H1 (cell line): ENCODE measurements at regions not wholly inside any gene's neighbourhood (a gene's known extent, or its start where the extent isn't known, plus 50 kb on each side); places are given as distances from the start of the nearest gene placed in this dataset.

Source experiments
- CTCF ChIA-PET: fragments of 300-600 bp; sonication (Branson Sonifier 250); formaldehyde crosslinking; loops from one replicate; lab custom pipeline; 2021; ENCODE audit not compliant: partially characterized antibody; lab: Charles Lee
- POLR2A ChIA-PET: fragments of 300-600 bp; sonication (Branson Sonifier 250); formaldehyde crosslinking; loops from one replicate; lab custom pipeline; 2021; ENCODE audit warnings: inconsistent platforms; ENCODE audit not compliant: partially characterized antibody; lab: Charles Lee
- DNase-seq, 2 experiments: peaks; one replicate each; pipeline versions ENCODE4 v3.0.0 to v3.0.0-alpha.2; 2010 to 2022; ENCODE audit warnings: low spot score in 2 of 2, low read depth in 1 of 2, mixed read lengths in 1 of 2
- FAIRE-seq: peaks from 2 replicates; lab custom pipeline; 2011; peaks lifted over from hg19 to GRCh38; lab: Jason Lieb, UNC
- H2AFZ ChIP-seq: 2 replicates; pipeline ENCODE4 v1.8.1; 2012; ENCODE audit warnings: low read length, inconsistent platforms
- H2AK5ac ChIP-seq: 2 replicates; pipeline ENCODE4 v1.6.1; 2013; ENCODE audit warnings: low read depth, low read length
- H2BK120ac ChIP-seq: replicated peaks from 2 replicates; pipeline ENCODE3; 2013; ENCODE audit warnings: low read depth, low read length, inconsistent platforms
- H2BK12ac ChIP-seq: 2 replicates; pipeline ENCODE4 v1.6.1; 2013; ENCODE audit warnings: low read depth, low read length
- H2BK15ac ChIP-seq: 2 replicates; pipeline ENCODE4 v1.6.1; 2013; ENCODE audit warnings: low read length
- H2BK20ac ChIP-seq: 2 replicates; pipeline ENCODE4 v1.6.1; 2013; ENCODE audit warnings: low read length
- H2BK5ac ChIP-seq: 2 replicates; pipeline ENCODE4 v1.6.1; 2013; ENCODE audit warnings: low read depth, low read length
- H3K14ac ChIP-seq: 2 replicates; pipeline ENCODE4 v1.6.1; 2013; ENCODE audit warnings: inconsistent platforms; ENCODE audit not compliant: insufficient read length
- H3K18ac ChIP-seq: 2 replicates; pipeline ENCODE4 v1.6.1; 2013; ENCODE audit warnings: low read length; ENCODE audit errors: extremely low read depth
- H3K23ac ChIP-seq: 2 replicates; pipeline ENCODE4 v1.6.1; 2013; ENCODE audit warnings: inconsistent platforms; ENCODE audit not compliant: insufficient read length
- H3K23me2 ChIP-seq: 2 replicates; pipeline ENCODE4 v1.6.1; 2013; ENCODE audit warnings: low read depth, low read length
- H3K27ac ChIP-seq: 2 replicates; pipeline ENCODE4 v1.6.1; 2011; ENCODE audit warnings: low read depth, low read length, inconsistent platforms
- H3K27me3 ChIP-seq, 4 experiments: replicated peaks in 1 of 4; 1 replicate in 1 of 4; 2 replicates in 3 of 4; pipeline versions ENCODE4 v1.6.1 to v1.8.1; 2011 to 2013; ENCODE audit warnings: low read length in 3 of 4, mild to moderate bottlenecking in 3 of 4, inconsistent platforms in 2 of 4, mixed read lengths in 2 of 4, moderate library complexity in 1 of 4; ENCODE audit not compliant: control insufficient read depth in 3 of 4, insufficient read depth in 3 of 4; ENCODE audit errors: extremely low read depth in 1 of 4
- H3K36me3 ChIP-seq, 4 experiments: 2 replicates each; pipeline versions ENCODE4 v1.6.1 to v1.8.1; 2011 to 2013; ENCODE audit warnings: mild to moderate bottlenecking in 4 of 4, low read length in 3 of 4, moderate library complexity in 2 of 4, control low read depth in 1 of 4, inconsistent platforms in 1 of 4; ENCODE audit not compliant: insufficient read depth in 4 of 4, control insufficient read depth in 2 of 4
- H3K4ac ChIP-seq: replicated peaks from 2 replicates; pipeline ENCODE3; 2013; ENCODE audit warnings: low read length, low read depth, mixed read lengths, inconsistent platforms; ENCODE audit not compliant: insufficient read length
- H3K4me1 ChIP-seq, 4 experiments: replicated peaks in 1 of 4; 1 replicate in 1 of 4; 2 replicates in 3 of 4; pipeline versions ENCODE4 v1.6.1 to v1.8.1; 2011 to 2013; ENCODE audit warnings: low read length in 3 of 4, inconsistent platforms in 2 of 4, mixed read lengths in 1 of 4; ENCODE audit not compliant: insufficient read depth in 4 of 4, control insufficient read depth in 3 of 4
- H3K4me2 ChIP-seq, 2 experiments: 2 replicates each; pipeline versions ENCODE4 v1.6.1 to v1.8.1; 2011 to 2013; ENCODE audit warnings: low read depth in 2 of 2, low read length in 2 of 2, control low read depth in 1 of 2, inconsistent platforms in 1 of 2, mild to moderate bottlenecking in 1 of 2; ENCODE audit not compliant: insufficient read depth in 1 of 2
- H3K4me3 ChIP-seq, 4 experiments: fragments of 200-600, 300-600 bp in 1 of 4; sonication (generic), shearing (Covaris generic), sonication (Bioruptor Twin) in 1 of 4; 2 replicates each; pipeline versions ENCODE4 v1.5.1 to v1.8.1; 2011 to 2016; ENCODE audit warnings: low read length in 4 of 4, low read depth in 3 of 4, control low read depth in 2 of 4, inconsistent platforms in 2 of 4, mild to moderate bottlenecking in 2 of 4, mixed read lengths in 1 of 4, moderate library complexity in 1 of 4; ENCODE audit not compliant: insufficient read depth in 2 of 4; ENCODE audit errors: extremely low read depth in 1 of 4
- H3K56ac ChIP-seq: replicated peaks from 2 replicates; pipeline ENCODE3; 2013; ENCODE audit warnings: low read depth, mild to moderate bottlenecking, mixed read lengths, low read length, inconsistent platforms; ENCODE audit not compliant: insufficient read length
- H3K79me1 ChIP-seq: 2 replicates; pipeline ENCODE4 v1.6.1; 2013; ENCODE audit warnings: low read depth, low read length, control low read depth
- H3K79me2 ChIP-seq, 2 experiments: 2 replicates each; pipeline versions ENCODE4 v1.6.1 to v1.8.1; 2012 to 2013; ENCODE audit warnings: low read length in 2 of 2, mild to moderate bottlenecking in 2 of 2, inconsistent platforms in 1 of 2; ENCODE audit not compliant: insufficient read depth in 2 of 2, control insufficient read depth in 1 of 2
- H3K9ac ChIP-seq, 4 experiments: replicated peaks in 1 of 4; 1 replicate in 1 of 4; 2 replicates in 3 of 4; pipeline versions ENCODE4 v1.6.1 to v1.8.1; 2011 to 2013; ENCODE audit warnings: low read depth in 3 of 4, low read length in 3 of 4, control low read depth in 2 of 4, mild to moderate bottlenecking in 2 of 4, moderate library complexity in 2 of 4, inconsistent platforms in 1 of 4; ENCODE audit errors: extremely low read depth in 1 of 4
- H3K9me3 ChIP-seq, 2 experiments: 2 replicates each; pipeline versions ENCODE4 v1.6.1 to v1.8.1; 2012 to 2013; ENCODE audit warnings: mild to moderate bottlenecking in 2 of 2, moderate library complexity in 2 of 2, control low read depth in 1 of 2, inconsistent platforms in 1 of 2, low read depth in 1 of 2, low read length in 1 of 2, mixed read lengths in 1 of 2; ENCODE audit not compliant: insufficient read depth in 2 of 2
- H4K20me1 ChIP-seq, 2 experiments: replicated peaks in 1 of 2; 2 replicates each; pipeline versions ENCODE3 to v1.8.1; 2011 to 2013; ENCODE audit warnings: inconsistent platforms in 2 of 2, low read length in 2 of 2, mild to moderate bottlenecking in 1 of 2; ENCODE audit not compliant: insufficient read depth in 2 of 2, control insufficient read depth in 1 of 2
- H4K5ac ChIP-seq: 2 replicates; pipeline ENCODE4 v1.6.1; 2013; ENCODE audit warnings: low read length, low read depth, mixed read lengths, inconsistent platforms; ENCODE audit not compliant: insufficient read length
- H4K8ac ChIP-seq: 2 replicates; pipeline ENCODE4 v1.8.0; 2013; ENCODE audit warnings: mild to moderate bottlenecking, moderate library complexity, low read length, inconsistent platforms; ENCODE audit not compliant: insufficient read depth; ENCODE audit errors: extremely low read depth
- H4K91ac ChIP-seq: replicated peaks from 2 replicates; pipeline ENCODE3; 2013; ENCODE audit warnings: low read length, mixed read lengths, inconsistent platforms; ENCODE audit not compliant: insufficient read length
- CTCF ChIP-seq, 3 experiments: IDR thresholded peaks; 1 replicate in 2 of 3; 2 replicates in 1 of 3; pipeline versions ENCODE4 v1.5.1 to v1.6.1; 2011; ENCODE audit warnings: low read length in 3 of 3, mild to moderate bottlenecking in 3 of 3, inconsistent platforms in 2 of 3, low read depth in 1 of 3, moderate library complexity in 1 of 3; ENCODE audit not compliant: insufficient read depth in 1 of 3; ENCODE audit errors: control extremely low read depth in 1 of 3
- YY1 ChIP-seq: IDR thresholded peaks from 2 replicates; pipeline ENCODE4 v1.6.1; 2011; ENCODE audit warnings: low read depth, mild to moderate bottlenecking, low read length
- WGBS, 2 experiments: shearing (Covaris generic) in 1 of 2; methylation state at CpG; one replicate each; pipeline versions ENCODE4 v1.1.6 to v1.1.7; 2013 to 2015; ENCODE audit warnings: low lambda C conversion rate in 2 of 2, mixed read lengths in 2 of 2, inconsistent platforms in 1 of 2, low coverage in 1 of 2, missing lambda C conversion rate in 1 of 2; ENCODE audit not compliant: insufficient replicate concordance in 2 of 2, insufficient coverage in 1 of 2, insufficient read length in 1 of 2; ENCODE audit errors: extremely low coverage in 1 of 2, missing lambda C conversion rate in 1 of 2; 5-methylcytosine and 5-hydroxymethylcytosine counted together

- TF ChIP-seq YY1: no peak
- TF ChIP-seq CTCF (IDR thresholded peaks at IDR 0.05; ENCODE audit: control extremely low read depth in 1 of 3, insufficient read depth in 1 of 3, low read depth in 1 of 3, low read length in 3 of 3): peak in 1 of 3 experiments; percentile 1; a peak in 1 of 4 replicates
- peak in 1 of 2 experiments; percentile 47 for DNase-seq
- CTCF ChIA-PET: interaction anchor here (0.6 to 2.7 kb wide), 15 partner anchors 11 to 521 kb away, joined by 3 to 12 read pairs (median 4); no protein-coding TSS in a partner anchor
These were observed 324.5 kb downstream of the PCNX1 start for GRCh38 chr14:71231521-71232393.

More at GRCh38 chr14:71231521-71232393, 324.5 kb downstream of the PCNX1 start:
- H3K23ac ChIP-seq: no peak overlapping the region
- whole genome bisulfite sequencing, 2 experiments: 87% methylated on average over 14 of the region's 16 CpGs; no CpG with 5 or more reads in 1 of the 2 experiments
- no peak overlapping the region for H3K4me3 ChIP-seq
- no peak overlapping the region for H2BK15ac ChIP-seq
- H3K79me2 ChIP-seq: no peaks in the 10 kb centered on the region
- H3K9ac ChIP-seq: no peak overlapping the region
- no peak overlapping the region for H3K4me2 ChIP-seq
- peak overlapping the region; percentile 9; the same call in 1 of the 2 replicates for H3K18ac ChIP-seq
- no peaks in the 10 kb centered on the region for H3K9me3 ChIP-seq
- no peaks in the 10 kb centered on the region for H3K27me3 ChIP-seq
- no peak for FAIRE-seq
- H3K23me2 ChIP-seq: no peaks in the 10 kb centered on the region
- H4K8ac ChIP-seq: peak overlapping the region; percentile 29; the same call in 1 of the 2 replicates
- peak overlapping the region; percentile 81 for H2AFZ ChIP-seq
- no peak overlapping the region; the same call in 1 of the 2 replicates for H2BK12ac ChIP-seq
- no peak overlapping the region for H4K5ac ChIP-seq
- H3K27ac ChIP-seq: no peak overlapping the region
- no peak overlapping the region for H2BK120ac ChIP-seq
- H3K36me3 ChIP-seq: no peaks in the 10 kb centered on the region
- H3K14ac ChIP-seq: no peak overlapping the region
- H4K91ac ChIP-seq: no peak overlapping the region
- POLR2A ChIA-PET: no interaction called here
- H2AK5ac ChIP-seq: no peak overlapping the region
- no peaks in the 10 kb centered on the region for H3K79me1 ChIP-seq
- no peak overlapping the region for H3K56ac ChIP-seq
- no peak overlapping the region for H2BK20ac ChIP-seq
- no peaks in the 10 kb centered on the region; a peak in 1 of 7 replicates for H3K4me1 ChIP-seq
- no peaks in the 10 kb centered on the region for H4K20me1 ChIP-seq
- H2BK5ac ChIP-seq: no peak overlapping the region; the same call in 1 of the 2 replicates
- H3K4ac ChIP-seq: no peak overlapping the region
